ENCODE measurements at regions not wholly inside any gene's neighbourhood (a gene's known extent, or its start where the extent isn't known, plus 50 kb on each side); places are given as distances from the start of the nearest gene placed in this dataset.

GRCh38 chr6:11484441-11484840 lies 53.1 kb upstream of the TMEM170B start:
- TF ChIP-seq CTCF (IDR thresholded peaks at IDR 0.05): no peak
- TF ChIP-seq EP300 (IDR thresholded peaks at IDR 0.05): no peak
- no peak for TF ChIP-seq POLR2A (IDR thresholded peaks at IDR 0.05)
